SK-N-SH (cell line): ENCODE measurements at regions not wholly inside any gene's neighbourhood (a gene's known extent, or its start where the extent isn't known, plus 50 kb on each side); places are given as distances from the start of the nearest gene placed in this dataset.

Source experiments
- CTCF ChIA-PET: fragments of 300-600, 350-600 bp; formaldehyde crosslinking; extraction: SDS; loops from one replicate; lab custom pipeline; 2021; lab: Yijun Ruan, JAX
- POLR2A ChIA-PET: fragments of 350-600 bp; sonication (Branson Sonifier 250); formaldehyde crosslinking; extraction: SDS; loops from one replicate; lab custom pipeline; 2020; ENCODE audit warnings: antibody characterized with exemption, inconsistent platforms; lab: Yijun Ruan, JAX
- DNase-seq: peaks from one replicate; pipeline ENCODE4 v3.0.0; 2012
- H2AFZ ChIP-seq: fragments of 200-600 bp; sonication (generic); 2 replicates; pipeline ENCODE4 v1.8.1; 2016; ENCODE audit warnings: antibody characterized with exemption, mild to moderate bottlenecking, low read depth
- H3F3A ChIP-seq: fragments of 200-600 bp; sonication (generic); replicated peaks from 2 replicates; pipeline ENCODE3; 2016; ENCODE audit warnings: antibody characterized with exemption, mild to moderate bottlenecking; ENCODE audit not compliant: insufficient read depth
- H3K27ac ChIP-seq, 2 experiments: fragments of 200-500 bp in 1 of 2; fragments of 200-600 bp in 1 of 2; sonication (Bioruptor generic) in 1 of 2; sonication (generic), shearing (Covaris generic) in 1 of 2; 2 replicates each; pipeline versions ENCODE4 v1.5.1 to v1.6.1; 2014 to 2016; ENCODE audit warnings: low read depth in 2 of 2, inconsistent platforms in 1 of 2, low read length in 1 of 2, mild to moderate bottlenecking in 1 of 2, mixed read lengths in 1 of 2
- H3K27me3 ChIP-seq: fragments of 200-600 bp; sonication (generic), shearing (Covaris generic); 2 replicates; pipeline ENCODE4 v1.6.1; 2016; ENCODE audit warnings: mixed run types; ENCODE audit not compliant: insufficient read depth
- H3K36me3 ChIP-seq, 2 experiments: fragments of 200-500 bp in 1 of 2; fragments of 200-600 bp in 1 of 2; sonication (Bioruptor generic) in 1 of 2; sonication (generic) in 1 of 2; replicated peaks in 1 of 2; 2 replicates each; pipeline versions ENCODE3 to v1.5.1; 2014 to 2016; ENCODE audit warnings: low read length in 1 of 2, mild to moderate bottlenecking in 1 of 2; ENCODE audit not compliant: insufficient read depth in 2 of 2, control insufficient read depth in 1 of 2
- H3K4me1 ChIP-seq, 2 experiments: fragments of 200-500 bp in 1 of 2; fragments of 200-600 bp in 1 of 2; sonication (Bioruptor generic) in 1 of 2; sonication (generic), shearing (Covaris generic) in 1 of 2; 2 replicates each; pipeline versions ENCODE4 v1.5.1 to v1.6.1; 2014 to 2016; ENCODE audit warnings: low read depth in 1 of 2, low read length in 1 of 2, mixed run types in 1 of 2; ENCODE audit not compliant: insufficient read depth in 2 of 2, control insufficient read depth in 1 of 2
- H3K4me2 ChIP-seq: fragments of 200-600 bp; sonication (generic), shearing (Covaris generic); 2 replicates; pipeline ENCODE4 v1.6.1; 2017; ENCODE audit warnings: mixed run types
- H3K4me3 ChIP-seq, 2 experiments: fragments of 200-500 bp in 1 of 2; fragments of 200-600 bp in 1 of 2; sonication (Bioruptor generic) in 1 of 2; sonication (generic), shearing (Covaris generic) in 1 of 2; 2 replicates each; pipeline versions ENCODE4 v1.5.1 to v1.8.1; 2014 to 2016; ENCODE audit warnings: low read depth in 2 of 2, inconsistent platforms in 1 of 2, low read length in 1 of 2, mild to moderate bottlenecking in 1 of 2, mixed read lengths in 1 of 2, moderate library complexity in 1 of 2
- H3K79me2 ChIP-seq: fragments of 200-600 bp; sonication (generic); 2 replicates; pipeline ENCODE4 v1.8.1; 2017; ENCODE audit warnings: mild to moderate bottlenecking; ENCODE audit not compliant: insufficient read depth
- H3K9ac ChIP-seq: fragments of 200-600 bp; sonication (generic); 2 replicates; pipeline ENCODE4 v1.6.1; 2017; ENCODE audit warnings: mixed run types
- H3K9me2 ChIP-seq: fragments of 200-600 bp; sonication (generic); 2 replicates; pipeline ENCODE4 v1.6.1; 2017; ENCODE audit warnings: mixed run types
- H3K9me3 ChIP-seq: fragments of 200-600 bp; sonication (generic); 2 replicates; pipeline ENCODE4 v1.6.1; 2017; ENCODE audit warnings: mixed run types, mild to moderate bottlenecking, moderate library complexity
- H4K20me1 ChIP-seq: fragments of 200-600 bp; sonication (generic); 2 replicates; pipeline ENCODE4 v1.6.1; 2017; ENCODE audit warnings: mild to moderate bottlenecking, mixed run types; ENCODE audit not compliant: insufficient read depth
- EP300 ChIP-seq, 2 experiments: IDR thresholded peaks; 2 replicates each; pipeline versions ENCODE4 v1.4.0 to v1.6.1; 2012; ENCODE audit warnings: borderline replicate concordance in 1 of 2, low read depth in 1 of 2, low read length in 1 of 2
- FOSL2 ChIP-seq: IDR thresholded peaks from 2 replicates; pipeline ENCODE4 v1.4.0; 2012; ENCODE audit warnings: low read depth, mild to moderate bottlenecking, moderate library complexity, borderline replicate concordance
- FOXM1 ChIP-seq: IDR thresholded peaks from 2 replicates; pipeline ENCODE4 v1.4.0; 2012; ENCODE audit warnings: low read depth, mild to moderate bottlenecking
- GABPA ChIP-seq: IDR thresholded peaks from 2 replicates; pipeline ENCODE4 v1.4.0; 2012; ENCODE audit warnings: low read depth, mild to moderate bottlenecking
- JUND ChIP-seq: IDR thresholded peaks from 2 replicates; pipeline ENCODE4 v1.4.0; 2012
- PBX3 ChIP-seq: IDR thresholded peaks from 2 replicates; pipeline ENCODE4; 2012
- RFX5 ChIP-seq: IDR thresholded peaks from 2 replicates; pipeline ENCODE4 v1.6.1; 2012; ENCODE audit warnings: mild to moderate bottlenecking, improper control_type of control experiment, low read length
- RXRA ChIP-seq: IDR thresholded peaks from 2 replicates; pipeline ENCODE4 v1.4.0; 2012; ENCODE audit warnings: low read depth, mild to moderate bottlenecking, borderline replicate concordance
- SMC3 ChIP-seq: IDR thresholded peaks from 2 replicates; pipeline ENCODE4 v1.6.1; 2012; ENCODE audit warnings: low read depth, low read length, improper control_type of control experiment
- TCF12 ChIP-seq: IDR thresholded peaks from 2 replicates; pipeline ENCODE4 v1.4.0; 2012
- TEAD4 ChIP-seq: IDR thresholded peaks from 2 replicates; pipeline ENCODE4 v1.4.0; 2012; ENCODE audit warnings: mild to moderate bottlenecking, borderline replicate concordance; ENCODE audit not compliant: insufficient read depth
- YY1 ChIP-seq: IDR thresholded peaks from 2 replicates; pipeline ENCODE4 v1.4.0; 2012; ENCODE audit warnings: low read depth, mild to moderate bottlenecking
- ZBTB33 ChIP-seq: IDR thresholded peaks from 2 replicates; pipeline ENCODE4 v1.4.0; 2012; ENCODE audit warnings: low read depth, borderline replicate concordance
- WGBS: methylation state at CpG from one replicate; pipeline ENCODE4 v1.1.6; 2017; ENCODE audit warnings: low lambda C conversion rate; 5-methylcytosine and 5-hydroxymethylcytosine counted together
- TF ChIP-seq, protein P1 (sequence below): IDR thresholded peaks from 2 replicates; pipeline ENCODE4 v1.4.0; 2012; ENCODE audit warnings: low read depth, borderline replicate concordance

- WGBS: 33% methylated on average over 2 of the region's 2 CpGs
- Histone ChIP-seq H3K79me2 (no peaks in the 10 kb centered on the region), H2AFZ (no peak overlapping the region), H3K4me1 (no peaks in the 10 kb centered on the region), H3K9me3 (no peaks in the 10 kb centered on the region), H3K27me3 (no peaks in the 10 kb centered on the region), H3K9ac (no peak overlapping the region), H4K20me1 (no peaks in the 10 kb centered on the region), H3K36me3 (no peaks in the 10 kb centered on the region), H3K4me2 (no peak overlapping the region), H3K9me2 (no peaks in the 10 kb centered on the region), H3F3A (peaks cover 7% of the 10 kb centered on the region), H3K27ac (peak overlapping the region in 1 of 2 experiments; percentile 51; a peak in 2 of 4 replicates), H3K4me3 (no peak overlapping the region)
- ChIA-PET POLR2A (no interaction called here), CTCF (no interaction called here)
- TF ChIP-seq FOXM1 (no peak), FOSL2 (peak; percentile 70; the same call in 1 of the 2 replicates), EP300 (IDR thresholded peaks at IDR 0.05; ENCODE audit: borderline replicate concordance in 1 of 2, low read depth in 1 of 2, low read length in 1 of 2) (peak in 1 of 2 experiments; percentile 54; a peak in 2 of 4 replicates), PBX3 (peak; percentile 61), RFX5 (no peak), RXRA (peak; percentile 22; the same call in 1 of the 2 replicates), TCF12 (peak; percentile 59), JUND (peak; percentile 60)
- no peak for DNase-seq
These were observed 372.4 kb downstream of the SUCLA2 start for GRCh38 chr13:47628666-47629065.

DNA sequence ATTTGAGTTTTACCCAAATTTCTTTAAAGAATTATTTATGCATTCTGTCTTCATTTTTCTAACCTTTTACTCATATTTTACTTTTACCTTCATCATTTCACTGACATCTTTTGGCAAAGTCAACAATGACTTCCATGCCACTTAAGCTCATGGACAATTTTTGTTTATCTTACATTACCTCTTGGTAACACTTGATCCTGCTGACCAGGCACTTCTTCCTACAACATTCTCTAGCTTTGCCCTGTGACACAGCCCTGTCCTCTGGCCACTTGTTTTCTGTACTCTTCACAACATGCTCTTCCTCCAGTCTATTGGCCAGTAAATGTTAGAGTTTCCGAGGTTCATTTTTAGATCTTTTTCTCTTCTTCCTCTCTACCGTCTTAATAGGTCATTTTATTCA is 377.2 kb downstream of the SUCLA2 start:
- H3K9me2 ChIP-seq: no peaks in the 10 kb centered on the region
- no peak overlapping the region for H3K4me3 ChIP-seq
- no peaks in the 10 kb centered on the region for H3K36me3 ChIP-seq
- no peak for DNase-seq
- 68% methylated on average over 2 of the region's 2 CpGs for WGBS
- no peaks in the 10 kb centered on the region for H3K79me2 ChIP-seq
- H3K27me3 ChIP-seq: no peaks in the 10 kb centered on the region
- no peak overlapping the region for H3K9ac ChIP-seq
- ChIA-PET POLR2A (no interaction called here), CTCF (interaction anchor here (1.2 kb wide), 1 partner anchor 14 kb away, joined by 3 read pairs; no protein-coding TSS in a partner anchor)
- H3K9me3 ChIP-seq: no peaks in the 10 kb centered on the region
- TF ChIP-seq FOSL2 (no peak), SMC3 (no peak), YY1 (no peak), TEAD4 (no peak), RXRA (no peak), GABPA (no peak), FOXM1 (no peak), ZBTB33 (no peak)
- TF ChIP-seq, protein P1, sequence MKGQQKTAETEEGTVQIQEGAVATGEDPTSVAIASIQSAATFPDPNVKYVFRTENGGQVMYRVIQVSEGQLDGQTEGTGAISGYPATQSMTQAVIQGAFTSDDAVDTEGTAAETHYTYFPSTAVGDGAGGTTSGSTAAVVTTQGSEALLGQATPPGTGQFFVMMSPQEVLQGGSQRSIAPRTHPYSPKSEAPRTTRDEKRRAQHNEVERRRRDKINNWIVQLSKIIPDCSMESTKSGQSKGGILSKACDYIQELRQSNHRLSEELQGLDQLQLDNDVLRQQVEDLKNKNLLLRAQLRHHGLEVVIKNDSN: no peak
- TF ChIP-seq, all 33 proteins: peak for 0
- Histone ChIP-seq H2AFZ (no peak overlapping the region), H3K4me2 (no peak overlapping the region), H3K27ac (no peak overlapping the region), H3F3A (no peaks in the 10 kb centered on the region), H4K20me1 (no peaks in the 10 kb centered on the region), H3K4me1 (no peaks in the 10 kb centered on the region)
